Ishikawa (cell line): ENCODE measurements at regions not wholly inside any gene's neighbourhood (a gene's known extent, or its start where the extent isn't known, plus 50 kb on each side); places are given as distances from the start of the nearest gene placed in this dataset.

Source experiments
- CEBPB ChIP-seq: IDR thresholded peaks from 2 replicates; pipeline ENCODE4 v1.6.1; 2012
- EP300 ChIP-seq: IDR thresholded peaks from 2 replicates; pipeline ENCODE4 v1.6.1; 2012; ENCODE audit warnings: borderline replicate concordance
- FOXM1 ChIP-seq: IDR thresholded peaks from 2 replicates; pipeline ENCODE4 v1.6.1; 2012; ENCODE audit warnings: low read depth, borderline replicate concordance
- RAD21 ChIP-seq: IDR thresholded peaks from 2 replicates; pipeline ENCODE4 v1.6.1; 2012; ENCODE audit warnings: low read depth
- TAF1 ChIP-seq: IDR thresholded peaks from 2 replicates; pipeline ENCODE4 v1.6.1; 2012; ENCODE audit warnings: low read depth, mild to moderate bottlenecking
- TCF12 ChIP-seq: IDR thresholded peaks from 2 replicates; pipeline ENCODE4 v1.6.1; 2012; ENCODE audit warnings: low read depth
- TEAD4 ChIP-seq: IDR thresholded peaks from 2 replicates; pipeline ENCODE4 v1.6.1; 2012
- YY1 ChIP-seq: IDR thresholded peaks from 2 replicates; pipeline ENCODE4 v1.6.1; 2012; ENCODE audit warnings: low read depth
- ZBTB7A ChIP-seq: IDR thresholded peaks from 2 replicates; pipeline ENCODE4 v1.6.1; 2012; ENCODE audit warnings: low read depth
- TF ChIP-seq, protein P1 (sequence below): IDR thresholded peaks from 2 replicates; pipeline ENCODE4 v1.6.1; 2012; ENCODE audit warnings: low read depth, mild to moderate bottlenecking
- TF ChIP-seq, protein P2 (sequence below): IDR thresholded peaks from 2 replicates; pipeline ENCODE4 v1.6.1; 2012

DNA sequence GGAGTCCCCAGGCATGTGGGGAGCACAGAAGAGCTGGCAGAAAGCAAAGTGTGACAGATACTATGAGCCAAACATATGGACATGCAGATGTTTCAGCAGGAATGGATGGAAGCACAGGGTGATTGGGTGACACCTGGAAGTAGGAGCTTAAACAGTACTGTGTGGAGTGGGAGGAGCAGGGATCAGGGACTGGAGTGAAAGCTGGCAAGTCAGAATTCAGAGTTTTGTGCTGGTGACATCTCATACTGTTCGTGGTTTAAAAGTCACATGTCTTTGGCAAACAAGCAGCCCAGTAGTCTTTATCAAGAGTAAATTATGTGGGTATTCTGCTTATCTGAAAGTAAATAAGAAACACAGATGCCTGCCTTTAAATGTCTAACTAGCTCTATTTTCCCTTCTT, 408.2 kb downstream of the COG6 start:
- TF ChIP-seq EP300 (no peak), YY1 (no peak), RAD21 (no peak), CEBPB (no peak), TAF1 (no peak), ZBTB7A (no peak), TEAD4 (no peak), FOXM1 (no peak), TCF12 (no peak)
- TF ChIP-seq, protein P1, sequence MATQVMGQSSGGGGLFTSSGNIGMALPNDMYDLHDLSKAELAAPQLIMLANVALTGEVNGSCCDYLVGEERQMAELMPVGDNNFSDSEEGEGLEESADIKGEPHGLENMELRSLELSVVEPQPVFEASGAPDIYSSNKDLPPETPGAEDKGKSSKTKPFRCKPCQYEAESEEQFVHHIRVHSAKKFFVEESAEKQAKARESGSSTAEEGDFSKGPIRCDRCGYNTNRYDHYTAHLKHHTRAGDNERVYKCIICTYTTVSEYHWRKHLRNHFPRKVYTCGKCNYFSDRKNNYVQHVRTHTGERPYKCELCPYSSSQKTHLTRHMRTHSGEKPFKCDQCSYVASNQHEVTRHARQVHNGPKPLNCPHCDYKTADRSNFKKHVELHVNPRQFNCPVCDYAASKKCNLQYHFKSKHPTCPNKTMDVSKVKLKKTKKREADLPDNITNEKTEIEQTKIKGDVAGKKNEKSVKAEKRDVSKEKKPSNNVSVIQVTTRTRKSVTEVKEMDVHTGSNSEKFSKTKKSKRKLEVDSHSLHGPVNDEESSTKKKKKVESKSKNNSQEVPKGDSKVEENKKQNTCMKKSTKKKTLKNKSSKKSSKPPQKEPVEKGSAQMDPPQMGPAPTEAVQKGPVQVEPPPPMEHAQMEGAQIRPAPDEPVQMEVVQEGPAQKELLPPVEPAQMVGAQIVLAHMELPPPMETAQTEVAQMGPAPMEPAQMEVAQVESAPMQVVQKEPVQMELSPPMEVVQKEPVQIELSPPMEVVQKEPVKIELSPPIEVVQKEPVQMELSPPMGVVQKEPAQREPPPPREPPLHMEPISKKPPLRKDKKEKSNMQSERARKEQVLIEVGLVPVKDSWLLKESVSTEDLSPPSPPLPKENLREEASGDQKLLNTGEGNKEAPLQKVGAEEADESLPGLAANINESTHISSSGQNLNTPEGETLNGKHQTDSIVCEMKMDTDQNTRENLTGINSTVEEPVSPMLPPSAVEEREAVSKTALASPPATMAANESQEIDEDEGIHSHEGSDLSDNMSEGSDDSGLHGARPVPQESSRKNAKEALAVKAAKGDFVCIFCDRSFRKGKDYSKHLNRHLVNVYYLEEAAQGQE, result no peak
- TF ChIP-seq, protein P2, sequence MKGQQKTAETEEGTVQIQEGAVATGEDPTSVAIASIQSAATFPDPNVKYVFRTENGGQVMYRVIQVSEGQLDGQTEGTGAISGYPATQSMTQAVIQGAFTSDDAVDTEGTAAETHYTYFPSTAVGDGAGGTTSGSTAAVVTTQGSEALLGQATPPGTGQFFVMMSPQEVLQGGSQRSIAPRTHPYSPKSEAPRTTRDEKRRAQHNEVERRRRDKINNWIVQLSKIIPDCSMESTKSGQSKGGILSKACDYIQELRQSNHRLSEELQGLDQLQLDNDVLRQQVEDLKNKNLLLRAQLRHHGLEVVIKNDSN, result no peak
